GM21360 (cell line): ENCODE measurements at regions not wholly inside any gene's neighbourhood (a gene's known extent, or its start where the extent isn't known, plus 50 kb on each side); places are given as distances from the start of the nearest gene placed in this dataset.

ENCODE experiments used
- ATAC-seq: cut with Tn5 transposase; IDR thresholded peaks from one replicate; pipeline ENCODE4 v1.9.1; 2021; ENCODE audit warnings: mild to moderate bottlenecking, moderate library complexity; ENCODE audit not compliant: unreplicated experiment

- no peak for ATAC-seq
Measured at GRCh38 chr5:8136271-8136670, 267.3 kb downstream of the MTRR start.

GRCh38 chr5:8137941-8138550 lies 269.1 kb downstream of the MTRR start:
- ATAC-seq, result no peak

- no peak for ATAC-seq
Measured at GRCh38 chr5:8138884-8139283, 269.9 kb downstream of the MTRR start.

- ATAC-seq, result no peak
Measured at GRCh38 chr5:8150791-8151190, 281.8 kb downstream of the MTRR start.

- ATAC-seq, result no peak
Measured at GRCh38 chr5:8156706-8157105, 287.8 kb downstream of the MTRR start.

- ATAC-seq, result no peak
Measured at GRCh38 chr5:8157320-8157822, 288.4 kb downstream of the MTRR start.

- ATAC-seq, result no peak
Measured at GRCh38 chr5:8176101-8176693, 307.2 kb downstream of the MTRR start.

GRCh38 chr5:8184455-8185063 lies 315.6 kb downstream of the MTRR start:
- ATAC-seq, result peak; percentile 96

- ATAC-seq, result no peak
Measured at GRCh38 chr5:8185852-8186251, 316.9 kb downstream of the MTRR start.

GRCh38 chr5:8188874-8189565 lies 320.1 kb downstream of the MTRR start:
- no peak for ATAC-seq

GRCh38 chr5:8192840-8193239 lies 323.9 kb downstream of the MTRR start:
- no peak for ATAC-seq

- no peak for ATAC-seq
Measured at GRCh38 chr5:8196061-8196460, 327.1 kb downstream of the MTRR start.

- no peak for ATAC-seq
Measured at GRCh38 chr5:8208307-8208706, 339.4 kb downstream of the MTRR start.

GRCh38 chr5:8209500-8209899 lies 340.6 kb downstream of the MTRR start:
- no peak for ATAC-seq

GRCh38 chr5:8213701-8214240 lies 344.8 kb downstream of the MTRR start:
- ATAC-seq, result no peak

GRCh38 chr5:8216921-8217320 lies 348.0 kb downstream of the MTRR start:
- ATAC-seq, result no peak

GRCh38 chr5:8226148-8226547 lies 357.2 kb downstream of the MTRR start:
- ATAC-seq, result no peak

- ATAC-seq, result no peak
Measured at GRCh38 chr5:8227112-8227511, 358.2 kb downstream of the MTRR start.

- ATAC-seq, result no peak
Measured at GRCh38 chr5:8229551-8229950, 360.6 kb downstream of the MTRR start.

GRCh38 chr5:8230868-8231267 lies 361.9 kb downstream of the MTRR start:
- ATAC-seq, result no peak

GRCh38 chr5:8233479-8233878 lies 364.5 kb downstream of the MTRR start:
- no peak for ATAC-seq
